Fibroblast of the conjunctiva (primary cell): ENCODE measurements at regions not wholly inside any gene's neighbourhood (a gene's known extent, or its start where the extent isn't known, plus 50 kb on each side); places are given as distances from the start of the nearest gene placed in this dataset.

ENCODE experiments used
- DNase-seq: peaks from one replicate; pipeline ENCODE4 v3.0.0-alpha.2; 2010; ENCODE audit warnings: low read depth

- DNase-seq = no peak
These were observed 413.7 kb upstream of the FAT3 start for GRCh38 chr11:91810871-91811270.

- no peak for DNase-seq
These were observed 419.3 kb upstream of the FAT3 start for GRCh38 chr11:91805293-91805692.

DNA sequence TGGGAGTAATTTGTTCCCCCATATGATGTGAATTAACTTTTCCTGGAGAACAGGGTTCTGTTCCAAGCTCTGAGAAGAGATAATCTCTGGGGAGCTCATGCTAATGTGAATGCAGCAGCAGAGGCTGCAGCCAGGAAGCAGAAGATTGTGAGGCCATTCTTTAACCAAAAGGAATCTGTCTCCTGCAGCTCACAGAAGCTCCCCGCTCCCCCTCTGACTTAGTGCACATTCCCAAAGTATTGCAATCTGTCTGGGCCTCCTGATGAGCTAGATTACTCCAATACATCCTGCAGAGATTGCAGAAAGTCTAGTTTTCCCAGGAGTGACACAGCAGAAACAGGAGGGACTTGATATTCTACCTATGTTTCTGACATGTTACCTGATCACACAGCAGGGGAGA, 420.6 kb upstream of the FAT3 start:
- DNase-seq = peak; percentile 8

- no peak for DNase-seq
These were observed 422.1 kb upstream of the FAT3 start for GRCh38 chr11:91802475-91802874.

DNA sequence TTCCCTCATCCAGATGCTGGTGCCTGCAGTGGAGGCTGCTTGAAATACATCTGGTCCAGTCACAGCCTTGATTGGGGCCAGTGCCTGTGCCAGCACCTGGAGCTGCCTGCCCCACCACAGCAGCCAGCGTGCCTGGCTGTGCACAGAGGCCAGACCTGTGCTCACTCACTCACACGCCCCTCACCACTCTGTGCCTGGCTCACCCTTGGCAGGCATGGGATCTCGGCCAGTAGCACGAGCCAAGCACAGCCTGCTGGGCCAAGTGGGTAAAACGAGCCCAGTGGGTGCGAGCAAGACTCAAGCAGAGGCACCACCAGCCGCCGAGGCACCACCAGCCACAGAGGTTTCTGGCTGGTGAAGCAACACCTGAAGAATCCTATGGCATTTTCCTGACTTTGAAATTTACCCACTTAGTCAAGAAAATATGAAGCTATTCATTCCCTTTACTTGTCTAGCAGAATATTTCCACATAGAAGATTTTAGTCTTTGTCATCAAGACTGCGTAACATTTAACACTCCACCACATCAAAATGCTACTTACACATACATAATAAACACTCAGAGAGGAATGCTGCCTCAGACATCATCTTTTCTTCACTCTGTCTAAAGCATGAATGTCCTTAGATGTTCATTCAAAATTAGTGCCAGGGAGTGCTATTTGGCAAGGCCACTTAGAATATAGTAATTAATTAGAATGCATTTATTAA, 424.3 kb upstream of the FAT3 start:
- no peak for DNase-seq

DNA sequence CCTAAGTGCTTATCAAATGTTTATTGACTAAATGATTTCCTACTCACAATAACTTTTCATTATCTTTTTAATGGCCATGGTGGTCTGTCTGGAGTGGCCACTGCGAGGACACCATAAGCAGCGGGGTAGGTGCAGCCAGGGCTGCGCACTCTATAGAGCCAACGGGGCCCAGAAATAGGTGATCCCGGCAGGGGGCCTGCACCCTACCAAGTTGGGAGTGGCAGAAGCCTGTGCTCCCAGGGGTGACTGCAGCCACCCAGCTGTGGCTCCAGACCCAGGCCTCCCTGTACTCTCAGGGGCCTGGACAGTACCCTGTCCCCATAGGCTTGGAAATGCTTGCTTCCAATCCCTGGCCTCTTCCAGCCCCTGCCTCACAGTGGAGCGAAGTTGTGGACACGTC, 426.4 kb upstream of the FAT3 start:
- DNase-seq = no peak

- no peak for DNase-seq
These were observed 427.6 kb upstream of the FAT3 start for GRCh38 chr11:91796999-91797398.

GRCh38 chr11:91795139-91795887, 429.3 kb upstream of the FAT3 start:
- no peak for DNase-seq

- DNase-seq = no peak
These were observed 430.5 kb upstream of the FAT3 start for GRCh38 chr11:91794146-91794545.

DNA sequence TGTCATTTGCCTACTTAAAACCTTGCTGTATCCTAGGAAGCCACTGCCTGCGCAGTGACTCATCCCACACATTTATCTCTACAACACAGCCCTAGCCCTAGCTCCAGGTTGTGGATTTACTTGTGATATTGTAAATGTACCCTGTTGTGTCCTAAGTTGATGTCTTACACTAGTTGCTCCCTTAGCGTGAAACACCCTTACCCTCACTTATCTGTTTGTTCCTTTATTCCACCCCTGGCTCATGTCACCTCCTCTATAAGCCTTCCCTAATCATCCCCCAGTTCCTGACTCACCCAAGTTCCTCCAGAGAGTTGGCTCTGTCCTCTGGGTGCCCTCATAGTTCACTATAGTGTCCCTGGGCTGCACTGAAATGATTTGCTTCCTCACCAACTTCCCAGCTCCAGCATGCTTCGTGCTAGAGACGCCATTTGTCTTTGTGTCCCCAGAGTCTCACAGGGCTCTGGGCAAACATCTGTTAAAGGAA, 431.8 kb upstream of the FAT3 start:
- no peak for DNase-seq

DNA sequence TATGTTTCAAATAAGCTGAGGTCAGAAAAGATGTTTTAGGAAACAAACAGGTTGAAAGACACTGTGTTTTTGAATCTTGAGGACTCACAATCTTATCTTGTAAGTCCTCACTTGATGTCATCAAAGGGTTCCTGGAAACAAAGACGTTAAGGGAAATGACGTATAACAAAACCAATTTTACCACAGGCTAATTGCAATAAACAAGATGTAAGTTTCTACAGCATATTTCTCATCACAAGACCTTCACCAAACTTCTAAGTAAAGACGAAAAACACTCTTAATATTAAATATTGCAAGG, 433.5 kb upstream of the FAT3 start:
- DNase-seq = no peak

DNA sequence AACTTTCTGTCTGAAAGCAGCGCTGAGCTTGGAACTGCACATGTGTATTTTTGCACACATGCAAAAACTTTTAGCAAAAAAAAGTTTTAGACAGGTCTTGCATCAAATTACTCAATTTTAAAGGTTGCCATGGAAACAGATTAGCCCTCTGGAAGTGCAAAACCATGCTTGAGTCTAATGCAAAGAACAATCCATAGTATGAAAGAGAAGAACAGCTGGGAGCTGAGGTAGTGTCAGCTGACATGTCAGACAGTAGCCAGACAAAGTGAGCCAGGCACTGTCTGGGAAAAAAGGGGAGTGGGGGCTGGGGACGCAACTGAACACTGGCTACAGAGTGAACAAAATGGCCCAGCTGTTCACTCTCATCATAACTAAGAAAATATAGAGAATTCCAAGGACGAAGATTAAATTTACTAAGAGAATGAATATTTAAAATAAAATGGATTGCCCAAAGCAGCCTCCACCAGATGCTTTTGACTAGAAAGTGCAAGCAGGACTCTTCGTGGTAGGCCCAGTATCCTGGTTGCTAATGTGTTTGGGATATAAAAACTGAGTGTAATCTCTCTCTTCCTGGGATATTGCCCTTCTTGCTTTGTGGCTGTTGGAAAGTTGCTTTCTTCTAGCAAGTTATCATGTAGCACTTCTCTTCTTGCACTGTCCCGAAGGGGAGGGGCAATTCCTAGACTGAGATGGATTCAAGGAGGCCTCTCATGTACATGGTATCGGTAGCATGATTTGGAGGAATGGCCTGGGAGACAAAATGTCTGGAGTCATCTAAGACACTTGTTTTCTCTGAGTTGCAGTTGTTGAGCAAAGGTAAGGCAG, 434.1 kb upstream of the FAT3 start:
- DNase-seq = no peak

DNA sequence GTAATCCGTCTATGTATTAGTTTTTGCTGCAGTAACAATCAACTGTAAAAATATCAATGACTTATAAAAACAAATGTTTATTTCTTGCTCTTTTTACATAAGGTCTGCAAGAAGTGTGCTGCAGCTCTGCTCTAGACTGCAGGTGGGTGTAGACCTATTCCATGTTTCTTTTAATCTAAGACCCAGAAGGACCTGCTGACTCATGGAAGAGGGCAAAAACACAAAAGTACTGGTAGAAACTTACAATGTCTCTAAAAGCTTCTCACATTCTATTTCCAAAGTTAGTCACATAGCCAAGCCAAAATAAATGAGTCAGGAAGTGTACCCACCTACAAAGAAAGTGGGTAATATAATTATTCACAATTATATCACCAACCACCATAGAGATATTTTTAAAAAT, 435.9 kb upstream of the FAT3 start:
- no peak for DNase-seq

DNA sequence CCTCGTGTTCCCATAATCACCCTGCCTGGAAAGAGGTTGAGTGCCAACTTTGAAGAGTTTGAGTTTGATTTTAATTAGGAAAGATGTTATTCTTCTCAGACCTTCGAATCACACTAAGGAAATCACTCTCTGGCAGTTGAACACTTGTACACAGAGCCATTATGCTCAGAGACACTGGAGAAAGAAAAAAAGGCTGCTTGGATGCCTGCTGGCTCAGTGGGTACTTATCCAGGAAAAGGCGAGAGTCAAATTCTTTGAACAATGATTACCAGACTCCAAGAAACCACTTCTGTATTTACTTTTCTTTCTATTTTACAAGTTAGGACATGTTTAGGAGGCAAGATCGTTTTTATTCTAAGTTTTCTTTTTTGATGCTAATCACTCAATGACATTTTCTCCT, 438.5 kb upstream of the FAT3 start:
- DNase-seq = no peak

DNA sequence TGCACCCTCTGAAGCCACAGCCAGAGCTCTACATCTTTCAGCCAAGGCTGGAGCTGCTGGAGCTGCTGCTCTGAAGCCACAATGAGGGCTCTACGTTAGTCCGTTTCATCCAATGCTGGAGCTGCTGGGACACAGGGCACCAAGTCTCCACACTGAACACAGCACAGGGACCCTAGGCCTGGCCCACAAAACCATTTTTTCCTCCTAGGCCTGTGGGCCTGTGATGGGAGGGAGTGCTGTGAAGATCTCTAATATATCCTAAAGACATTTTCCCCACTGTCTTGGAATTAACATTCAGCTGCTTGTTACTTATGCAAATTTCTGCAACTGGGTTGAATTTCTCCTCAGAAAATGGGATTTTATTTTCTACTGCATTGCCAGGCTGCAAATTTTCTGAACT, 441.4 kb upstream of the FAT3 start:
- no peak for DNase-seq

DNA sequence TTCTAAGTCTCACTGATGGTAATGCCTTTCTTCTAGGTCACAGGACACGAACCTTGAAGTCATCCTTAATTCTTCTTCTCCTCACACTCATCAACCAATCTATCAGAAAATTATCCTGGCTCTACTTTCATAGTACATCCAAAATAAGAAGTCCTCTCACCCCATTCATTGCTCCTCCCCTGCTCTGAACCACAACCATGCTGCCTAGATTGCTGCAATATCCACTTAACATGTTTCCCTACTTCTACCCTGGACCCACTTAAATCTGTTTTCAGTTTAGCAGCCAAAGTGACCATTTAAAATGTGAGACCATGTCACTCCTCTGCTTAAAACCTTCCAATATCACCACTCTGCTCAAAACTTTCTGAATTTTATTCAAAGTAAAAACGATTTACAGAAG, 445.9 kb upstream of the FAT3 start:
- DNase-seq = no peak

- DNase-seq = no peak
These were observed 448.0 kb upstream of the FAT3 start for GRCh38 chr11:91776655-91777054.

- DNase-seq = no peak
These were observed 451.5 kb upstream of the FAT3 start for GRCh38 chr11:91773090-91773489.

- no peak for DNase-seq
These were observed 452.7 kb upstream of the FAT3 start for GRCh38 chr11:91771961-91772360.

DNA sequence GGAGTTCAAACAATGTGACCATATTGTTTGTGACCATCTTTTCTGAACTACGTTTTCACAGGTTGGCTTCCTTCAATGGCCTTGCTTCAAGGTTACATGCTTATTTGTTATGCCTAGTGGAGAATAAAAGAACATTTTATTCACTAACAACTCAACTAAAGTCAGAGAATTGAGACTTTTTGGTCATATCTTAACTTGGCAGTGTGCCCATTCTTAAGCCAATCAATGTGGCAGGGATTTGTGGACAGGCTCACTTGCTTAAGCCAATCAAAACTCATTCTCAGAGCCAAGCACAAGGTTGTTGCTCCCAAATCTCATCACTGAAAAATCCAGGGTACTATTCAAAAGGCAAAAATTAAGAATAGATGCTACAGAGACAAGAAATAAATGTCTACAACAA, 455.8 kb upstream of the FAT3 start:
- DNase-seq = no peak

DNA sequence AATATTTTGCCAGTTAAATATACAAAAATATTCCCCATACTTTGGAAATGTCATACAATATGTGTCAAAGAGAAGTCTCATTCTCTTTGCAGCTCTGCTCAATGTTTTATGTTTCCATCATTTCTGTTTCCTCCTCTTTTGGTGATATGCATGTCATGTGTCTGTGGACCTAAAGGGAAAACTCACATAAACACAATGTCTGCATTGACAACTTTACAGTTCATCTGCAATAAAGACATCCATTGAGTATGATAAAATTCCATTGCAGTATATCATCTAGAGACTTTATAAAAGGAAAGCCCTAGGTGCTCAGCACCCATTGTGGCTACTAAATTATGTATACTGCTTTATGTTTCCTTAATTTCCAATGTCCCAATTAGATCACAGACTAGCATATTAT, 461.3 kb upstream of the FAT3 start:
- no peak for DNase-seq

GRCh38 chr11:91761406-91762025, 463.1 kb upstream of the FAT3 start:
- no peak for DNase-seq
